Ovary (tissue), 7 donors: ENCODE measurements at regions not wholly inside any gene's neighbourhood (a gene's known extent, or its start where the extent isn't known, plus 50 kb on each side); places are given as distances from the start of the nearest gene placed in this dataset.

ENCODE experiments used
- DNase-seq, 5 donors: peaks; one replicate each; pipeline ENCODE4 v3.0.0-alpha.2; 2019 to 2020
- H3K27ac ChIP-seq, 2 donors: fragments of 200-600 bp; one replicate each; pipeline versions ENCODE4 v1.5.1 to v1.8.0; 2019 to 2022
- H3K27me3 ChIP-seq: fragments of 200-600 bp; one replicate; pipeline ENCODE4 v1.8.0; 2022
- H3K36me3 ChIP-seq: fragments of 200-600 bp; sonication (generic); one replicate; pipeline ENCODE4 v1.5.1; 2019
- H3K4me1 ChIP-seq: one replicate; pipeline ENCODE4 v1.8.1; 2013; ENCODE audit warnings: mild to moderate bottlenecking, moderate library complexity; ENCODE audit not compliant: insufficient read depth
- H3K4me3 ChIP-seq: fragments of 200-600 bp; sonication (generic); one replicate; pipeline ENCODE4 v1.5.1; 2017
- H3K9me3 ChIP-seq, 2 donors: fragments of 200-600 bp in 1 of 2; sonication (generic) in 1 of 2; one replicate each; pipeline versions ENCODE4 v1.5.1 to v1.8.1; 2013 to 2019; ENCODE audit warnings: mild to moderate bottlenecking in 1 of 2, moderate library complexity in 1 of 2
- CTCF ChIP-seq, 3 donors: fragments of 450-650 bp in 2 of 3; fragments of 200-600 bp in 1 of 3; IDR thresholded peaks; one replicate each; pipeline versions ENCODE4 v1.5.1 to v1.8.0; 2016 to 2022; ENCODE audit warnings: antibody characterized with exemption in 3 of 3, mild to moderate bottlenecking in 1 of 3
- EP300 ChIP-seq: sonication (generic); formaldehyde crosslinking; IDR thresholded peaks from one replicate; pipeline ENCODE4 v1.6.1; 2017; ENCODE audit warnings: antibody characterized with exemption
- POLR2A ChIP-seq: fragments of 450-650 bp; IDR thresholded peaks from one replicate; pipeline ENCODE4 v1.6.1; 2017; ENCODE audit warnings: antibody characterized with exemption, mild to moderate bottlenecking, moderate library complexity
- WGBS, 3 donors: extraction: QIAGEN DNeasy Blood & Tissue Kit in 1 of 3; methylation state at CpG; one replicate each; pipeline versions ENCODE4 v1.1.5 to v1.1.7; 2013 to 2017; 5-methylcytosine and 5-hydroxymethylcytosine counted together
- intact Hi-C, 4 donors: fragments of 100-400 bp; cut with DNase I; formaldehyde crosslinking; loops; one replicate each; pipeline versions ENCODE4 v1.11.0 to v1.15.1; 2022 to 2023
- donor health status: DM: no; HTN: no; CAD: no; lungs with moderate emphysema.
- donor health status: DM: no; HTN: no; CAD: no.
- donor health status: Bipolar disorder and iron deficiency.
- donor health status: DM: no; HTN: no; CAD: no.
- donor health status: DM: yes; HTN: yes; CAD: no.

DNA sequence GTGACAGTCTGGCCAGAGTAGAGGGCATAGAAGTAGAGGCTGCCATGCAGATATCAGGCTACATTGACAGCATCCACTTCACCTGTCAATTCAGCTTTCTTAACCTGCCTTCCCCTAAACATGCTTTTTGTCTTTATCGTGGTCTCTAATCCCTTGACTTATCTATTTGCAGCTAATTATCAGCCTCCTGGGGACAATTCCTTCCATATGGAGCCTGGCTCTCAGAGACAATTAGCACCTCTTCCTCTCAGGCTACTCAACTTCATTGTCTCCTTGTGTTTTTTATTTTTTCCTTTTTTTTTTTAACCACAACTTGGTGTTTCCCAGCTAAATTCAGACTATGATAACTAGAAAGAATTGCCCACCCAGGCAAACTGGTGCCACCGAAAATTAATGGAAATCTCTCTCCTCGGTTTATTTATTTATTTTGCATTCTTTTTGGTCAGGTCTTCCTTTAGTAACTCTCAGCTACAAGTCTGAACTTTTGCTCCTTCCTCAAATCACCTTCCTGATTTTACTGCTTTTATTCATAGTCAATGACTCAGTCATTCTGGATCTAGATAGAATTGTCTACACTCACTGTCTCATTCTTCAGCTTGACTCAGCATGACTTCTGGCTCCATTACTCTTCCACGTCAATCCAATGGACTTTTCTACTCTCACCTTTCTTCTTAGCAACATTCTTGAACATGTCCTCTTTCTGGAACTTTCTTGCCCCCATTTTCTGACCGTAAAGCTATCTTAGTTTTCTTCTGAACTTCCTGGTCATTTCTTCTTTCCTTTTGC is 63.0 kb upstream of the BASP1 start:
- intact Hi-C loops = no loop called here
- TF ChIP-seq POLR2A = no peak
- TF ChIP-seq CTCF (IDR thresholded peaks at IDR 0.05) = no peak
- TF ChIP-seq EP300 = no peak
- WGBS, 3 donors = 89 to 94% (median 93%) methylated on average over 5 of the region's 5 CpGs
- Histone ChIP-seq H3K27ac (no peak overlapping the region), H3K4me3 (no peak overlapping the region), H3K27me3 (no peaks in the 10 kb centered on the region), H3K9me3 (no peaks in the 10 kb centered on the region), H3K36me3 (no peaks in the 10 kb centered on the region), H3K4me1 (no peaks in the 10 kb centered on the region)
- DNase-seq = no peak

DNA sequence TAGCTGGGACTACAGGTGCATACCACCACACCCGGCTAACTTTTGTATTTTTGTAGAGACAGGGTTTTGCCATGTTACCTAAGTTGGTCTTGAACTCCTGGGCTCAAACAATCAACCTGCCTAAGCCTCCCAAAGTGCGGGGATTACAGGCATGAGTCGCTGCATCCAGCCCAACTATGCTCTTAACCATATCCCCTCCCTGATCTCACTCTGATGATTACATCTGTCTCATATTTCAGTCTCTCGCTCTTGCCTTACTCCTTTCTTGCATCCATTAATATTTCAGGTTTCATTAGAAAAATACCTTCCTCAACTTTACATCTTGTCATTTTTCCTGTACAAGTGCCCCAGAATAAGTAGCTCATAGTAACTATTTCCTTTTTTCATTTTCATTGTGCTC is 61.0 kb upstream of the BASP1 start:
- no peak for TF ChIP-seq CTCF (IDR thresholded peaks at IDR 0.05)
- no peak for TF ChIP-seq EP300
- no peak for TF ChIP-seq POLR2A
- Histone ChIP-seq H3K4me1 (no peaks in the 10 kb centered on the region), H3K27me3 (no peaks in the 10 kb centered on the region), H3K9me3 (no peaks in the 10 kb centered on the region), H3K27ac (no peak overlapping the region), H3K36me3 (no peaks in the 10 kb centered on the region), H3K4me3 (no peak overlapping the region)
- 92 to 97% (median 97%) methylated on average over 4 of the region's 4 CpGs for WGBS, 3 donors
- intact Hi-C loops = no loop called here
- DNase-seq = no peak

- Histone ChIP-seq H3K36me3 (no peaks in the 10 kb centered on the region), H3K4me1 (no peaks in the 10 kb centered on the region), H3K4me3 (no peak overlapping the region), H3K27ac (no peak overlapping the region), H3K9me3 (no peaks in the 10 kb centered on the region), H3K27me3 (no peaks in the 10 kb centered on the region)
- no peak for DNase-seq
- WGBS, 3 donors = 92 to 94% (median 92%) methylated on average over 5 of the region's 5 CpGs
- no peak for TF ChIP-seq CTCF (IDR thresholded peaks at IDR 0.05)
- no peak for TF ChIP-seq POLR2A
- no peak for TF ChIP-seq EP300
- intact Hi-C loops = no loop called here
Measured at GRCh38 chr5:17157294-17157693, 60.1 kb upstream of the BASP1 start.

DNA sequence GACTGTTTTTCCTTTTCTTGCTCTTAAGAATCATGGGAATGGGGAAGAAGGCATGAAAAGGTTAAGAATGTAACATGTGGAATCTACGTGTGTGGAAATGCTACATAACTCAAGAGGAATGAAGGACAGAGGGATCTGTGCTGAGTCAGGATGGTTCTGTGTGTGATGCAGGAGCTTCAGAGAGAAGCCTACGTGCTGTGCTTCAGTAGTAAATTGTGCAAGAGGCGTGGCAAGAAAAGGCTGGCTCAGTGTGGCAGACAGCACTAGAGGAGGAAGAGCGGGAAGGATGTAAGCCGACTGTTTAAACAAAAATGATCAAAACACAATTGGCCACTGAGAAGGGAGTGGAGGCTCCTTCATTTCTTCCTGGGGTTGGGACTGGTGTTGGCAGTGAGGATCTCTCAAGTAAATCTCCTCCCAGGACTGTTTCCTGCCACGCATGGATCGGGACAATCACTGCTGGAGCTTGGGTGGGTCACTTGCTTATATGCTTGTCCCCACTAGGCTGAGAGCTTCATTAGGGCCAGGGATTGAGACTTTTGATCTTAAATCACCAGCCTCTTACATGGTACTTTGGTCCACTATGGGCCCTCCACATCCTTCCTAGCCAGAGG is 59.4 kb upstream of the BASP1 start:
- Histone ChIP-seq H3K27me3 (no peaks in the 10 kb centered on the region), H3K9me3 (no peaks in the 10 kb centered on the region), H3K36me3 (no peaks in the 10 kb centered on the region), H3K27ac (no peak overlapping the region), H3K4me3 (no peak overlapping the region), H3K4me1 (no peaks in the 10 kb centered on the region)
- no peak for DNase-seq
- WGBS, 3 donors = 82 to 86% (median 82%) methylated on average over 7 of the region's 7 CpGs
- intact Hi-C loops = no loop called here
- TF ChIP-seq EP300 (no peak), POLR2A (no peak), CTCF (IDR thresholded peaks at IDR 0.05) (no peak)
